PC-9 (cell line): ENCODE measurements at regions not wholly inside any gene's neighbourhood (a gene's known extent, or its start where the extent isn't known, plus 50 kb on each side); places are given as distances from the start of the nearest gene placed in this dataset.
A peak's percentile ranks its signal among the peaks of the same experiment; 100 is the strongest.

Experiments
- BruUV-seq: library from RNA; stranded (reverse); fragments of 400-500 nt; replicated peaks from 2 replicates; lab custom pipeline; 2021; lab: Mats Ljungman, UMichigan
- CTCF ChIA-PET: fragments of 300-600 bp; sonication (Branson Sonifier 250); formaldehyde crosslinking; loops from one replicate; lab custom pipeline; 2022; ENCODE audit warnings: antibody characterized with exemption; lab: Charles Lee
- POLR2A ChIA-PET: fragments of 300-600 bp; sonication (Branson Sonifier 250); formaldehyde crosslinking; loops from one replicate; lab custom pipeline; 2022; ENCODE audit warnings: antibody characterized with exemption; ENCODE audit not compliant: unreplicated experiment; lab: Charles Lee
- DNase-seq, 2 experiments: peaks; one replicate each; pipeline versions ENCODE4 v3.0.0 to v3.0.0-alpha.2; 2015 to 2022; ENCODE audit warnings: mixed read lengths in 1 of 2
- H2AFZ ChIP-seq: fragments of 200-600 bp; sonication (generic); 2 replicates; pipeline ENCODE4 v1.8.1; 2017; ENCODE audit warnings: antibody characterized with exemption
- H3F3A ChIP-seq: fragments of 200-600 bp; sonication (generic); 2 replicates; pipeline ENCODE4 v1.8.1; 2017; ENCODE audit warnings: antibody characterized with exemption, mild to moderate bottlenecking, low read depth; ENCODE audit not compliant: insufficient read depth
- H3K27ac ChIP-seq: fragments of 200-600 bp; sonication (generic); 2 replicates; pipeline ENCODE4 v1.6.1; 2016; ENCODE audit warnings: mixed run types
- H3K27me3 ChIP-seq: fragments of 200-600 bp; sonication (generic); 2 replicates; pipeline ENCODE4 v1.6.1; 2016; ENCODE audit warnings: low read depth, mixed run types; ENCODE audit not compliant: insufficient read depth
- H3K36me3 ChIP-seq: fragments of 200-600 bp; sonication (generic); 2 replicates; pipeline ENCODE4 v1.6.1; 2016; ENCODE audit warnings: low read depth, mixed run types
- H3K4me1 ChIP-seq: fragments of 200-600 bp; sonication (generic); replicated peaks from 2 replicates; pipeline ENCODE4 v1.6.1; 2016; ENCODE audit warnings: mixed run types; ENCODE audit not compliant: insufficient read depth
- H3K4me2 ChIP-seq: fragments of 200-600 bp; sonication (generic); 2 replicates; pipeline ENCODE4 v1.6.1; 2017; ENCODE audit warnings: mixed run types
- H3K4me3 ChIP-seq: fragments of 200-600 bp; sonication (generic); 2 replicates; pipeline ENCODE4 v1.6.1; 2016; ENCODE audit warnings: mixed run types
- H3K79me2 ChIP-seq: fragments of 200-600 bp; sonication (generic); 2 replicates; pipeline ENCODE4 v1.6.1; 2017; ENCODE audit warnings: low read depth, mixed run types
- H3K9me2 ChIP-seq: fragments of 200-600 bp; sonication (generic); 2 replicates; pipeline ENCODE4 v1.8.1; 2017; ENCODE audit warnings: mild to moderate bottlenecking; ENCODE audit not compliant: insufficient read depth
- H3K9me3 ChIP-seq: fragments of 200-600 bp; sonication (generic); 2 replicates; pipeline ENCODE4 v1.8.1; 2016; ENCODE audit warnings: low read depth; ENCODE audit not compliant: insufficient read depth
- H4K20me1 ChIP-seq: fragments of 200-600 bp; sonication (generic); 2 replicates; pipeline ENCODE4 v1.8.1; 2017; ENCODE audit not compliant: insufficient read depth
- CTCF ChIP-seq: fragments of 200-600 bp; sonication (generic); conservative IDR thresholded peaks from 2 replicates; pipeline ENCODE4 v1.6.1; 2017; ENCODE audit warnings: mixed run types, antibody characterized with exemption, mild to moderate bottlenecking, moderate library complexity
- EZH2 ChIP-seq: fragments of 200-600 bp; sonication (generic); IDR thresholded peaks from 2 replicates; pipeline ENCODE4 v1.8.0; 2017; ENCODE audit warnings: antibody characterized with exemption, low read depth
- intact Hi-C: fragments of 100-400 bp; cut with micrococcal nuclease; formaldehyde crosslinking; loops from one replicate; pipeline ENCODE4 v1.10.0; 2022; ENCODE audit not compliant: unreplicated experiment

GRCh38 chr7:148940702-148941597, 56.9 kb upstream of the EZH2 start:
- Histone ChIP-seq H3K27me3 (no peaks in the 10 kb centered on the region), H3K79me2 (0 out of 2 replicates have a peak, but pooled peaks cover 5% of the 10 kb centered on the region), H3K36me3 (no peaks in the 10 kb centered on the region), H3K4me3 (peak overlapping the region; percentile 74), H3K9me3 (no peaks in the 10 kb centered on the region), H3K9me2 (no peaks in the 10 kb centered on the region), H3K4me1 (peaks cover 27% of the 10 kb centered on the region), H3F3A (peaks cover 34% of the 10 kb centered on the region), H3K27ac (peak overlapping the region; percentile 84), H2AFZ (peak overlapping the region; percentile 86), H3K4me2 (peak overlapping the region; percentile 82), H4K20me1 (no peaks in the 10 kb centered on the region)
- TF ChIP-seq CTCF, result no peak
- TSS peak; percentile 74 for BruUV-seq
- intact Hi-C loops, result loop anchor here (1.0 to 2.0 kb wide), 6 partner anchors 22 to 240 kb away; partner anchors contain the start of gene EZH2
- peak; percentile 63 to 72 for DNase-seq
- CTCF ChIA-PET, result interaction anchor here (0.6 to 1.2 kb wide), 2 partner anchors 26 to 46 kb away, joined by 4 to 9 read pairs; no protein-coding TSS in a partner anchor
- POLR2A ChIA-PET, result interaction anchor here (0.6 to 0.8 kb wide), 4 partner anchors 58 to 242 kb away, joined by 3 to 13 read pairs (median 6); partner anchors contain the start of gene CUL1

GRCh38 chr7:148939128-148939755, 55.2 kb upstream of the EZH2 start:
- H3K27ac ChIP-seq, result no peak overlapping the region
- no TSS peak for BruUV-seq
- POLR2A ChIA-PET, result interaction anchor here (0.6 to 0.7 kb wide), 2 partner anchors 135 to 1610 kb away, joined by 3 read pairs; no protein-coding TSS in a partner anchor
- peaks cover 26% of the 10 kb centered on the region for H3F3A ChIP-seq
- no peaks in the 10 kb centered on the region for H3K27me3 ChIP-seq
- intact Hi-C loops, result no loop called here
- no peaks in the 10 kb centered on the region for H3K9me2 ChIP-seq
- no peak for TF ChIP-seq EZH2
- TF ChIP-seq CTCF, result no peak
- CTCF ChIA-PET, result interaction anchor here (0.7 kb wide), 1 partner anchor 186 kb away, joined by 3 read pairs; no protein-coding TSS in a partner anchor
- no peak for DNase-seq
- no peak overlapping the region for H3K4me3 ChIP-seq
- H2AFZ ChIP-seq, result no peak overlapping the region
- no peaks in the 10 kb centered on the region for H3K36me3 ChIP-seq
- peak overlapping the region; percentile 82; the same call in 1 of the 2 replicates for H3K4me2 ChIP-seq
- peaks cover 18% of the 10 kb centered on the region for H3K4me1 ChIP-seq
- H3K9me3 ChIP-seq, result no peaks in the 10 kb centered on the region
- H4K20me1 ChIP-seq, result no peaks in the 10 kb centered on the region
- 0 out of 2 replicates have a peak, but pooled peaks cover 5% of the 10 kb centered on the region for H3K79me2 ChIP-seq

DNA sequence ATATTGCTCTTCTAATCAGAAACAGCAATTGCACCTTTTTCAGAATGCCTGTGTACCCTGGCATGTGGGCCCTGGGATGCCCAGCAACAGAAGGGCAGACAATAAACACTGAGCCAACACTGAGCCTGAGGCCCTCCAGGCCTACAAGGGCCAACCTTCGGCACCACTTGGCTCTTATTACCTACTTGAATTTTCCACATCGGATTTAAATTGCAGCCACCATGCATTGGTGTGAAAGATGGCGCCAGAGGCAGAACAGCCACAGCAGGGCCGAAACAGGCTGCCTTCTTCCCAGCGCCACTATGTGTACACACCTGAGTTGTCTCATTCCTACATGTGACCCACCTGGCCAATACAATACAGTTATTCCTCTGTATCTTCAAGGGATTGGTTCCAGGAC, 51.4 kb upstream of the EZH2 start:
- no peaks in the 10 kb centered on the region for H3K27me3 ChIP-seq
- H3K9me2 ChIP-seq, result no peaks in the 10 kb centered on the region
- POLR2A ChIA-PET, result no interaction called here
- DNase-seq, result no peak
- no peak overlapping the region for H2AFZ ChIP-seq
- intact Hi-C loops, result no loop called here
- CTCF ChIA-PET, result no interaction called here
- no peak for TF ChIP-seq CTCF
- no peak for TF ChIP-seq EZH2
- no peaks in the 10 kb centered on the region for H3K36me3 ChIP-seq
- H3K9me3 ChIP-seq, result no peaks in the 10 kb centered on the region
- peaks cover 12% of the 10 kb centered on the region for H3K4me1 ChIP-seq
- no peak overlapping the region for H3K4me2 ChIP-seq
- H3F3A ChIP-seq, result peaks cover 6% of the 10 kb centered on the region; the same call in 1 of the 2 replicates
- 0 out of 2 replicates have a peak, but pooled peaks cover 5% of the 10 kb centered on the region for H3K79me2 ChIP-seq
- no TSS peak for BruUV-seq
- H4K20me1 ChIP-seq, result no peaks in the 10 kb centered on the region
- no peak overlapping the region for H3K4me3 ChIP-seq
- H3K27ac ChIP-seq, result no peak overlapping the region
